Ureter (tissue), 1 donor: ENCODE measurements at regions not wholly inside any gene's neighbourhood (a gene's known extent, or its start where the extent isn't known, plus 50 kb on each side); places are given as distances from the start of the nearest gene placed in this dataset.
"Not testable (repeated sequence)": the region's sequence is repeated elsewhere in the genome, so short reads cannot be mapped to it uniquely, and the experiment has no call there.

Experiments
- DNase-seq: peaks from one replicate; pipeline ENCODE4 v3.0.0-alpha.2; 2020; ENCODE audit warnings: low spot score
- donor health status: DM: yes; HTN: yes; CAD: no.

GRCh38 chr12:104906695-104907094, 51.4 kb downstream of the SLC41A2 start:
- DNase-seq = no peak

- not testable (repeated sequence) for DNase-seq
Measured at GRCh38 chr12:104905446-104905845, 52.6 kb downstream of the SLC41A2 start.

DNA sequence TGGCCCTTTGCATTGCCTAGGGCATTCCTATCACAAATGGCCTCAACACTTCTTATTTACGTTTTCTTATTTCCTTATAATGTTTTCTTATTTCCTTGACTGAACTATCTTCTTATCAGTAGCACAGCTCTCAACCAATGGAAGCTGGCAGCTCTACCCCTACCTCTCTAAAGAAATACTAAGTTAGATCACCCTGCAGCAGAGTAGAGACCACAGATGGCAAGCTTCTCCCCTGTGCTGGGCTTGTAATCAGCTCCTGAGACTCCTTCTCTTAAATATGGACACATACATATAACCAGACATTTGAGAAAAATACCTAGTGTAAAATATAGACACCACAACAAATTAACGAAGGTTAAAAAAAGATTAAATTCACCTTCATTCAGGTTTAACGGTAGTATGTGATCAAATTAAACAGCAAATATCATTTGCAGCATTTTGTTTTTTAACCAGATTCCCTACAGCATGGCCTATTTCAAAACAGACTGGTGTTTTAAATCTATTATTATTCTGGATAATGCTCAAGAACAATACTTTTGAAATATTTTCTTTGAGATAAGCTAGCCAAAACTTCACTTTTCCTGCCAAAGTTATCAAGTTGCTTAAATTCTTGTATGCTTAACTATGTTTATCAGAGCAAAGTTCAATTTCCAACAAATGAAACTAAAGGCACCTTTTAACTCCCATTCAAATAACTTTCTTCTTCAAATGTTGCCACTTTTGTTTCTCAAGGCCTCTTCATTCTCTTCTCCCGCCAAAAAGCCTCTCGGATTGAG, 54.3 kb downstream of the SLC41A2 start:
- DNase-seq = no peak

GRCh38 chr12:104902125-104902524, 56.0 kb downstream of the SLC41A2 start:
- DNase-seq = no peak

DNA sequence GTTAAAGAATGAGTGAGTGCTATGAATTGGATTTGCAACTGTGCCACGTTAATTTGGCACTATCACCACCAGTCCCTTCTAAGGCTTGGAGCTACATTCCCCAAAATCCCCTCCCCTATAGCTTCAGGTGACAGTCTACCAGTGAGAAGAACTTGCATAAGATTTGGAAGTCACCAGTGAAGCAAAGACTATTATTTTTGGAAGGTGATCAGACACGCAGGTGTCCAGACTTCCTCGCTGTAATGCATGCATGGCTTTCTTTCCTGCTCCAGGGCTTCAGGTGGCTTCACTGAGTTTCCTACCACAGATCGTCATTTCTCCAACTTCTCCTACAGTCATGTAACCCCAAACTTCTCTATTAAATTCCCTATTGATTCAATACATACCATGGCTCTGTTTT, 61.4 kb downstream of the SLC41A2 start:
- DNase-seq = no peak

DNA sequence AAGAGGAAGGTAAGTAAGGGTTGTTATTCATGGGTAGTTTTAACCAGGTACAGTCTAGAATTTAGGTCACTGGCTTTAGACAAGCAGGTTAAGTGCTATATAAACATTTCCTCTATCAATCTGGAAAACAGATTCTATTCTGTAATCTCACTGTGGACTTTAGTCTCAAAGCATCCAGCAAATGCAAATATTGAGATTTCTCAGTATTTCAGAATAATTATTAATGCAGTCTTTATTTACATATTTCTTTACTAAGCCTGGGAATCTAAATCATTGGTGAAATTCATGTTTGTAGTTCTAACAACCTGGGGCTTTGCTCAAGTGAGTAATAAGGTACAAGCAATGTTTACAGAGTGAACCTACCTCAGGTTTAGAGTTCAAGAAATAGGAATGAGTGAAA, 61.9 kb downstream of the SLC41A2 start:
- DNase-seq = no peak

DNA sequence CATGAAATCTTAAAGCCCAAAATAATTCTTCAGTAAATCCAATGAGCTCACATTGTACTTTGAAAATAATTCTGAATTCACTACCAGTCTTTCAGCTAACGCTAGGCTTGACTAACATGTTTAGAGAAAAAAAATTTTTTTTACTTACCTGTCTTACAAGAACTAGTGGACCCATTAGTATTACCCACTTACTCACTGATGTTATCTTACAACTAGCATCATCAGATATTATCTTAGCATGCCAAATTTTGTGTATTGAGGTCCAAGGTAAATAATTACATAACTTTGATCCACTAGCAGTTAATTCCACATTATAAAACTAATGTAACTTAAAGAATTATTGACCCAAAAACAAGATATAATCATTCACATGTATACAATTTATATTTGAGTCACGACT, 62.7 kb downstream of the SLC41A2 start:
- DNase-seq = no peak

GRCh38 chr12:104890476-104891096, 67.5 kb downstream of the SLC41A2 start:
- no peak for DNase-seq

DNA sequence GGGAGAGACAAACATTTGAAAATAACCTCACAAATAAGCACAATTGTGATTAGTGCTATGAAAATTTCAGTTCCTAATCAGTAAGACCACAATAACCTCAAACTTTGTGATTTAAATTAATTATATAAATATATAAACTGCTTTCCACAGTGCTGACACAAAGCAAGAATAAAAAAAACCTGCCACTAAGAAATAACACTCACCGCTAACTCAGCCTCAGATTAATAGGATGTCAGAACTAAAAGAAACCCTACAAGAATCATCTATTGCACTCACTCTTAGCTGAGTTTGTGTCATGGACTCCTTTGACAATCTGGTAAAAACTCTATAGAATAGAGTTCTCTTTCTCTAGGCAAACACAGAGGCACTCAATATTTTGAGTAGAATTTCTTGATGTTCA, 68.4 kb downstream of the SLC41A2 start:
- DNase-seq = no peak

GRCh38 chr12:104888892-104889291, 69.2 kb downstream of the SLC41A2 start:
- DNase-seq = no peak

GRCh38 chr12:104888481-104888880, 69.6 kb downstream of the SLC41A2 start:
- no peak for DNase-seq

DNA sequence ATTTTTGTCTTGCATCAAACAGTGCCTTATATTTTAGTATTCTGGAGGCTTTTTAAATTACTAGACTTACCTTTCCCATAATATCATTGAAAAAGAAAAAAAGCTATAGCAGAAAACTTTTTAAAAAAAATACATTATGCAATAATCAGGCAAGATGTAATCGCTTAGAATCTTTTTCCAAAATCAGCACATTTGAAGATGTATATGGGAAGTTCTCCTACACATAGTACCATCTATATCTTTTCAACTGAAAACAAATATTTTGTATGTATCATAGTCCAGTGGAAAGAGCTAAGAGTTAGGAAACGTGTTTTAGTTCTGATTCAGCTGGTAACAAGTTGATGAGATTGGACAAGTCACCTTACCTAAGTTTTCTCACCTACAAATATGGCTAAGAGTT, 70.6 kb downstream of the SLC41A2 start:
- DNase-seq = no peak

DNA sequence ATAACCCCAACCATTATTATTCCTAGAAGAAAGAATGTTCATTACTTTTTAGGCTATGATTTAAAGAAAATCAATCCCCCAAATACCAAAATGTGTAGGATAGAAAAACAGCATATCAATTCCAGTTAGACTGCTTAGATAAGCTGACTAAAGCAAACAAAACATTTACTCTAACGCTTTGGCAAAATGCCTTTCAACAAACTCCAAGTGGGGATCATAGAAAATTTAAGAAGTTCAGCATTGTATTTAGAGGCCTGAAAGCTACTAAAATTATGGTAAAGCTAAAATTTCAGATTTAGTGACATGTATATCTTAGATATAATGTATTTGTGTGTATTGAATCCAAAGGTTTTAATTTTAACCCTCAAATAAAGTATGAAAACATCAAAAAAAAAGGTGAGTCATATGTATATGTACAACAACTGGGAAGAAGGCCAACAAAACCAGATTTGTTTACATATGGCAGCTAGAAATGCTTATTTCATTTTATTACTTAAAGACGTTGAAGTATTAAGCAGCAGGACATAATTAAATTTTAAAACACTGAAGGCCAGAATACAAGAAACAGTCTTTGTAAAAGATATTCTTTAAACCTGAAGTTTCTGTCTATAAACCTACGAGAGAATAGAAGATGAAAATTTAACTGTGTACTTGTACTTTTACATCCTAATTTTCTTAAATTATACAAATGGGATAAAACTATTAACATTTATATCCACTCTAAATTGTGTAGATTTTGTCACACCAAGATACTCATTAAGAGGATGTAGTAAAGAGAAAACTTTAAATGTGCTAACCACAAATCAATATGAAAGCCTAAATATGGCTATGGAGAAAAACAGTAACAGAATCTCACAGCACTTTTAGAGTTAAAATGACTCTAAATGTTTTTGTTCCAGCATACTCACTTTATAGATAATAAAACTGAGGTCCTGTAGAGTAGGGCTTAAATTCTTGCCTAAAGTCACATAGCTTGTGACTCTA, 71.4 kb downstream of the SLC41A2 start:
- no peak for DNase-seq

DNA sequence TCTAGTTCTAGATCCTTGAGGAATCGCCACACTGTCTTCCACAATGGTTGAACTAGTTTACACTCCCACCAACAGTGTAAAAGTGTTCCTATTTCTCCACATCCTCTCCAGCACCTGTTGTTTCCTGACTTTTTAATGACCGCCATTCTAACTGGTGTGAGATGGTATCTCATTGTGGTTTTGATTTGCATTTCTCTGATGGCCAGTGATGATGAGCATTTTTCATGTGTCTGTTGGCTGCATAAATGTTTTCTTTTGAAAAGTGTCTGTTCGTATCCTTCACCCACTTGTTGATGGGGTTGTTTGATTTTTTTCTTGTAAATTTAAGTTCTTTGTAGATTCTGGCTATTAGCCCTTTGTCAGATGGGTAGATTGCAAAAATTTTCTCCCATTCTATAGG, 79.2 kb downstream of the SLC41A2 start:
- not testable (repeated sequence) for DNase-seq

DNA sequence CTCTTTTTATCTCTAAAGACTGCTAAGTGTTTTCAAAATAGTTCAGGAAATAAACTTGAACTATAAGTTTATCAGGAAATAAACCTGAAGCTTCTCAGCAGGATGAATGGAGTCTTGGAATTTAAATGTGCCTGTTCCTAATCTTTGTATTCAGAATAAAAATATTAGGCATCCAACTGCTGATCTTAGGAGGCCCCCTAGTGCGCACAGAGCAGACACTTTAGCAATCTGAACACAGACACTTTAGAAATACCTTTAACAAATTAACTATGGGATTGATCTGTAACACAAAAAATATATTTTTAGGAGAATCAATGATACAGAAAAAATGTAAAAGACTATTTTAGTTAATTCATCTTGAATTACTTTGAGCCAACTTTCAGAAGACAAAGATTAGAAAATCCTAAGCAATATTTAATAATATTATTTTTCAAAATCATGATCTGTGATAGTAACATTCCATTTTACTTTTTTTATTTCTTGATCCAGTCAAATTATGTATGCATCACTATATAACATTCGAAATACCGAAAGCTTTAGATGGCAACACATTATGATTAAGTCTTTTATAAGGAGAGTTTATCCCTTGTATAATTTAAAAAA, 80.9 kb downstream of the SLC41A2 start:
- DNase-seq = peak; percentile 50

- DNase-seq = no peak
Measured at GRCh38 chr12:104873374-104873773, 84.7 kb downstream of the SLC41A2 start.

- DNase-seq = no peak
Measured at GRCh38 chr12:104870797-104871196, 87.3 kb downstream of the SLC41A2 start.

DNA sequence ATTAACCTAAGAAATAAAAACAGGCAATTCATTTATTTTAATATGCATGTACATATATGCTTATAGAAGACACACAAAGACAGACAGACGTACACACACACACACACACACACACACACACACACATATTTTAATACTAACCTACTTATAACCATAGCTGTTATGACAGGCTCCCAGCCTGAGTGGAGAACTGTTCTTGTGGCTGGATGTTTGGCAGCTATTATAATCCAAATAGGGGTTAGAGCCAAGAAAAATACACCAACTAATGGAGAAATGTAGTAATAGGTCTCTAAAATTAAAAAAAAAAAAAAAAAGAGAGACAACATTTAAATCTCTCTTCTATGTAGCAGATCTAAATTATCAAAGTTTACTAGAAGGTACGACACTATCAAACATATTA, 91.8 kb downstream of the SLC41A2 start:
- DNase-seq = no peak

DNA sequence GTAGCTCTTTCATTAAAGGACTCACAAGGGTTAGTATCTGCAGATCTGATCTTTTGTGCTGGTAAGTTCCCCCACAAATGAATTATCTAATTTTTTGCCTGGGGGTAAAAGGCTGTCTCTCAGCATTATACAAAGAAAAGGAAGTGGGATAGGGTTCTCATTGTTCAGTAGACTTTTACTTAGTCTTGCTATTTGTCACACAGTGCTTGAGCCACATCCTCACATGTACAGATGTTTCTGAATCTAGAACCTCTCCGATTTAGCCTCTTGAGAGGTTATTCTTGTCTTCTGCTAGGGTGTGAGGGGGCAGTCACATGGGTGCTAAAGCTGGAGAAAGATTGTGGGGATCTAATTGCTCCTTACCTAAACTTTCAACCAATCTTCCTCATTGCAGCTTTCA, 93.0 kb downstream of the SLC41A2 start:
- no peak for DNase-seq

GRCh38 chr12:104864668-104865067, 93.4 kb downstream of the SLC41A2 start:
- DNase-seq = no peak

DNA sequence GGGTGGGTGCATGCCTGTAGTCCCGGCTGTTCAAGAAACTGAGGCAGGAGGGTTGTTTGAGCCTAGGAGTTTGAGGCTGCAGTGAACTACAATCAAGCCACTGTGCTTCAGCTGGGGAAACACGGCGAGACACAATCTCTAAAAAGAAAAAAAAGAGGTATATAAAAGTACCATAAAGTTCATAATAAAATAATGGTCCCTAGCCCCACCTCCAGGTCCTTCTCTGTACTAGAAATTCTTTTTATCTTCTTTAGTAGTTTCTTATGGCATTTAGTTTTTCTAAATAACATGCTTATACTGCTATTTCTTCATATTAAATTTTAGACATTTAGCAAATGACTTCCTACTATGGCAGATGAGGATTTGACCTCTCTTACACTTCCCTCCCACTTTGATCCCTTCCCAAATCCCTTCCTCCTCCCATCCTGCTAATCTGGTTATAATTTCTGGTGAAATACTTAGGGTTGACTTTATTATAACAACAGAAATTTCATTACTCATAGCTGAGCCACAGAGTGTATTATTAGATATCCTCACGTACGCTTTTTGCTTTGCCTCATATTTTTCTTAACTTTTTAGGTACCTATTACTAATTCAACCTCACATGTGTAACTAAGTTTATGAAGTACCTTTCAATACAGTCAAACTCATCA, 94.7 kb downstream of the SLC41A2 start:
- no peak for DNase-seq
